ENCODE measurements at regions not wholly inside any gene's neighbourhood (a gene's known extent, or its start where the extent isn't known, plus 50 kb on each side); places are given as distances from the start of the nearest gene placed in this dataset.

DNA sequence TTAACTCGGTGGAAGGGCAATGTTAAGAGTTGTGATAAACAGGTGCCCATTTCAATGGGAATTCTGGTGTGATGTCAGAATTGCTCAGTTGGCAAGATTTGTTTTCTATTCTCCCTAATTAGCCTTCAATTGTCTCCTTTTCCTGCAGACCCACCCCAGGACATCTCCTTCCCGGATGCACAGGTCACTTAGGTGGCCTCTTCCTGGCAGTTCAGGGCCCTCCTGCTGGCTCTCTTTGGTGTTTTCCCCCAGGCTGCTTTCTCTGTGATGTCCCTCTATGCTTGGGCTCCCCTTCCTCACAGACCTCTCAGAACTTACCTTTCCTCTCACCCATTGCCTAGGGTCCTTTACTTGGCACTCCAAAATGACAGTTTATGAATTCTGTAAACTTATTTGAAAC, 126.3 kb downstream of the GPAT3 start:
- no peaks in the 10 kb centered on the region for H3F3A ChIP-seq (ENCODE audit: insufficient read depth, low read depth)
- no peaks in the 10 kb centered on the region for H3K27me3 ChIP-seq (ENCODE audit: insufficient read depth, low read depth)
- TF ChIP-seq CTCF (conservative IDR thresholded peaks at IDR 0.05), result no peak
- no peak for TF ChIP-seq EZH2 (IDR thresholded peaks at IDR 0.05; ENCODE audit: low read depth)
- no peak overlapping the region for H3K4me3 ChIP-seq
- no peaks in the 10 kb centered on the region for H3K9me2 ChIP-seq (ENCODE audit: insufficient read depth)
- CTCF ChIA-PET, result no interaction called here
- POLR2A ChIA-PET (ENCODE audit: unreplicated experiment), result no interaction called here
- DNase-seq, result no peak
- no peaks in the 10 kb centered on the region for H3K4me1 ChIP-seq (replicated peaks; ENCODE audit: insufficient read depth)
- intact Hi-C loops (cut with micrococcal nuclease; ENCODE audit: unreplicated experiment), result no loop called here
- H3K4me2 ChIP-seq, result no peak overlapping the region
- H2AFZ ChIP-seq, result no peak overlapping the region
- H3K79me2 ChIP-seq (ENCODE audit: low read depth), result no peaks in the 10 kb centered on the region
- H3K36me3 ChIP-seq (ENCODE audit: low read depth), result no peaks in the 10 kb centered on the region
- no peak overlapping the region for H3K27ac ChIP-seq
- no TSS peak for BruUV-seq (replicated peaks)
- H3K9me3 ChIP-seq (ENCODE audit: insufficient read depth, low read depth), result no peaks in the 10 kb centered on the region; the same call in 1 of the 2 replicates
- H4K20me1 ChIP-seq (ENCODE audit: insufficient read depth), result no peaks in the 10 kb centered on the region

DNA sequence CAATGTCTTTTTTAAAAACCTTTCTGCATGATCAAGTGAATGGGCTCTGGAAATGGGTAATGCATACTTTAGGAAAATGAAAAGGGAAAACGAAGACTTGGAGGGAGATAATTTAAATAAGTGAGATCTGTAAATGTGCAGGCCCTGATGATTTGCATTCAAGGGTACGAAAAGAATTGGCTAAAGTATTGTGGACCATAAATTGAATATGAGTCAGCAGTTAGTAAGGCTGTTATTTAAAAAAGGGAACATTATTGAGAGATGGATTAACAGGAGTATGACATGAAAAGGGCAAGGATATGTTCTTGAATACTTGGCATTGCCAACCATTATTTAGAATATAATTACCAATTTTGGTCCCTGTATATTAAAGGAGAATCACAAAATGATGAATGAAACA, 125.5 kb downstream of the GPAT3 start:
- no TSS peak for BruUV-seq (replicated peaks)
- no peaks in the 10 kb centered on the region for H4K20me1 ChIP-seq (ENCODE audit: insufficient read depth)
- intact Hi-C loops (cut with micrococcal nuclease; ENCODE audit: unreplicated experiment), result no loop called here
- H3K27ac ChIP-seq, result no peak overlapping the region
- no peak overlapping the region for H3K4me3 ChIP-seq
- no peaks in the 10 kb centered on the region for H3K4me1 ChIP-seq (replicated peaks; ENCODE audit: insufficient read depth)
- H3K9me2 ChIP-seq (ENCODE audit: insufficient read depth), result no peaks in the 10 kb centered on the region
- CTCF ChIA-PET, result no interaction called here
- H3K4me2 ChIP-seq, result no peak overlapping the region
- H3K27me3 ChIP-seq (ENCODE audit: insufficient read depth, low read depth), result no peaks in the 10 kb centered on the region
- no peak for TF ChIP-seq CTCF (conservative IDR thresholded peaks at IDR 0.05)
- no peak for TF ChIP-seq EZH2 (IDR thresholded peaks at IDR 0.05; ENCODE audit: low read depth)
- no peaks in the 10 kb centered on the region for H3K79me2 ChIP-seq (ENCODE audit: low read depth)
- H2AFZ ChIP-seq, result no peak overlapping the region
- no peaks in the 10 kb centered on the region; the same call in 1 of the 2 replicates for H3K9me3 ChIP-seq (ENCODE audit: insufficient read depth, low read depth)
- no peaks in the 10 kb centered on the region for H3F3A ChIP-seq (ENCODE audit: insufficient read depth, low read depth)
- POLR2A ChIA-PET (ENCODE audit: unreplicated experiment), result no interaction called here
- H3K36me3 ChIP-seq (ENCODE audit: low read depth), result no peaks in the 10 kb centered on the region
- DNase-seq, result no peak

- Histone ChIP-seq H3K4me2 (no peak overlapping the region), H3K79me2 (ENCODE audit: low read depth) (no peaks in the 10 kb centered on the region), H3K27ac (no peak overlapping the region), H4K20me1 (ENCODE audit: insufficient read depth) (no peaks in the 10 kb centered on the region), H2AFZ (no peak overlapping the region), H3K4me1 (replicated peaks; ENCODE audit: insufficient read depth) (no peaks in the 10 kb centered on the region), H3F3A (ENCODE audit: insufficient read depth, low read depth) (no peaks in the 10 kb centered on the region), H3K4me3 (no peak overlapping the region), H3K36me3 (ENCODE audit: low read depth) (no peaks in the 10 kb centered on the region), H3K9me3 (ENCODE audit: insufficient read depth, low read depth) (no peaks in the 10 kb centered on the region; the same call in 1 of the 2 replicates), H3K27me3 (ENCODE audit: insufficient read depth, low read depth) (no peaks in the 10 kb centered on the region), H3K9me2 (ENCODE audit: insufficient read depth) (no peaks in the 10 kb centered on the region)
- intact Hi-C loops (cut with micrococcal nuclease; ENCODE audit: unreplicated experiment), result no loop called here
- DNase-seq, result no peak
- TF ChIP-seq CTCF (conservative IDR thresholded peaks at IDR 0.05) (no peak), EZH2 (IDR thresholded peaks at IDR 0.05; ENCODE audit: low read depth) (no peak)
- ChIA-PET CTCF (no interaction called here), POLR2A (ENCODE audit: unreplicated experiment) (no interaction called here)
- BruUV-seq (replicated peaks), result no TSS peak
Observed at GRCh38 chr4:83660578-83660977, 124.7 kb downstream of the GPAT3 start.
